CD4-positive, alpha-beta T cell treated with Interleukin-4 for 1 hour (primary cell): ENCODE measurements at regions not wholly inside any gene's neighbourhood (a gene's known extent, or its start where the extent isn't known, plus 50 kb on each side); places are given as distances from the start of the nearest gene placed in this dataset.
A peak's percentile ranks its signal among the peaks of the same experiment; 100 is the strongest.

Source experiments
- DNase-seq, 2 donors: peaks; one replicate each; pipeline ENCODE4 v3.0.0-alpha.2; 2020 to 2022

GRCh38 chr21:41086569-41086968, 81.4 kb upstream of the BACE2 start:
- DNase-seq = no peak

DNA sequence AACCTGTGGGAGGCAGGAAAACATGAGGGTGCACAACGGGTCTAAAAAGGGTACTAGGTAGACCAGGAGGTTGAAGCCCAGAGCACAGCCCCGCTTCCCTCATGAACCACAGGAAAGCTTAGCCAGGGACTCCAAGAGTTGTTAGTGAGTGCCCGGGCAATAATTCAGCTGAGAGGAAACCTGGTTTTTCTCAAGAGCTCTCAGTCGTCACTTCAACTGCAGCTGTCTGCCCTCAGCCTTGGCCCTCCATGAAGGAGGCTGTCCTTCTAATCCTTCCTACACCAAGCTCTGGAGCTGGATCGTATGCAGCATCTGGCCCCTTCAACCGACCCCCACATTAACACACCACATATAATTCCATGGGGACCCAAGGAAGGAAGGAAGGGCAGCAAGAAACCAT, 77.0 kb upstream of the BACE2 start:
- DNase-seq = no peak

DNA sequence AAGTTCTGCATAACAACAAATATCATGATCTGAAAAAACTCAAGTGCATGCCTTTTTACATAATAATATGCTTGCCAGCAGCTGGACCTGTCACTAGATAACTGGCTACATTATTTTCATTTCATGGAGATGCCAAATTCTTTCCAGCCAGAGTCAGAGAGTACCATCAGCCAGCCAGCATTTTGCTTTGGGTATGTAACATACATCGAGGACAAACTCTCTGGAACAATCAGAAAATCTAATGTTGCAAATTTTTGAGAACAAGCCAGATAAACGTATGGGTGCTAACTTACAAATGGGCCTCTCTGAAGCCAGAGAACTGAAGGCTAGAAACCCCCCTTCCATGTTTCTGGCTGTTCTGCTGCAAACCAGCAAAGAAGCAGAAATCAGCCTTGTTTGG, 76.3 kb upstream of the BACE2 start:
- DNase-seq = no peak

DNA sequence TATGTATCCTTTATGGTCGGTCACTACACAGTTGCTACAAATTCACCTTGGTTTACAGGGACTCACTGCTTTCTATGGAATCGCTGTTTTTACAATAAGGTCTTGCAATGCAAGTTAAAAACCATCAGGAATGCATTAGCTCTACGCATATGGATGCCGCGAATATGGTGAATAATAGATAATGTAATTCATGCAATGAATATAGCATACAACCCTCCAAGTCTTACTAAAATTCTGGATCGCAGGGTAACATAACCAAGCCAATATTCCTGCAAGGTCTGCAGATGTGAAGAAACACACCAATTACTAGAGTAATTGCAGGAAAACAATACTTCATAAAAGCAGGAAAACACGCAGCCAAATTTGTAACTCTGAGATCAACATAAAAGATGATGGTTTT, 75.6 kb upstream of the BACE2 start:
- no peak for DNase-seq

- no peak for DNase-seq
These were observed 72.0 kb upstream of the BACE2 start for GRCh38 chr21:41095983-41096382.

DNA sequence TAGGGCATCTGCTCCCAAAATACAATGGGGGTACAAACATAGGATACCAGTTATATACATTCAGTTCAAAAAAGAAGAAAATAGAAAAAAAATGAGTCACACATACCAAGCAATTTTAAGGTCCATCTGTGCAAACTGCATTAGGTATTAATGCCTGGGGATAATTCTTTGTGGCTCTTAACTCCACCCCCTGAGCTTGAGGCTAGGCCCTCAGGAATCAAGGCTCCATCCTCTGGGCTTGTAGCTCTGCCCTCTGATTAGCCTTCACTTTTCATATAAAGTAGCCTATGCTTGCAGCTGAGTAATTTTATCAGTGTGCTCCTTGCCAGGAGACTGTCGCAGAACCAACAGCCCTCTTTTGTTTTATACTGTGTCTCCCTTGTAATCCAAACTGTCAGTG, 69.9 kb upstream of the BACE2 start:
- DNase-seq = no peak

- no peak for DNase-seq
These were observed 69.4 kb upstream of the BACE2 start for GRCh38 chr21:41098481-41099042.

- DNase-seq = no peak
These were observed 67.0 kb upstream of the BACE2 start for GRCh38 chr21:41100826-41101550.

GRCh38 chr21:41102281-41102680, 65.7 kb upstream of the BACE2 start:
- no peak for DNase-seq

- no peak for DNase-seq
These were observed 60.4 kb upstream of the BACE2 start for GRCh38 chr21:41107602-41108001.

DNA sequence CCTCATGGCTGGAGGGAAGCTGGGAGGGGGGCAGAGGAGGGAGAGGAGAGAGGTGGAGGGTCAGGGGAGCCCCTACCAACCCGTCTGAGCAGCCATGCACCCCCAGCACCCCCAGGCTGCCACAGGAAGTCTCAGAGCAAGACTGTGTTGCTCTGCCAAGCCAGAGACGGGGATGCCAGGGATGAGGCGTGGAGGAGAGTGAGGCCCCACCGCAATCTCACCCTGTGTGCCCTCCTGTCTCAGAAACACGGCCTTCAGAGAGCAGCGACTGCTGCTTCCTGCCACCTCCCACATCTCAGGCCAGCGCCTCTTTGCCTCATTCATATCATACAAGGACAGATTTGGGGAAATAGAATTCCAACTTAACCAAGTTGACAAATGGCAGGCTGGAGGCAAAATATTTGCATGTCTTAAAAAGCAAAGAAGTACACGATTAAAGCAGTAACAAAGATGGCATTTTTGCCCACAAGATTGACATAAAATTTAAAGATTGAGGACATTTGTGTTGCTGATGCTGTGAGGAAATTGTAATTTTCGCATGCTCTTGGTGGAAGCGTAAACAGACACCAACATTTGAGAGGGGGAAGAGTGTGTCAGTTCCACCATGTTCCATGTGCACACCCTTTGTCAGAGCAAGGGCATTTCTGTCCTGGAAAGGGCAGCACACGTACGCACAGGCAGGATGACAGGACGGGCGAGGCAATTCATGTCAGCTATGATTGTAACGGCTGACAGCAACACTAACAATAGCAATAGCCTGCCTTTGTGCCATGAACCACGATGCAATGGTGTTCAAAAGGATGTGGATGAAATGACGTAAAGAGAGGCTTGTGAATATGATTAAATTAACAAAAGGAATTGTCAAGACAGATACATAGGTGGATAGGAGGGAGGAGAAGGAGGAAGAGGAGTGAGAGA, 59.0 kb upstream of the BACE2 start:
- DNase-seq = no peak

GRCh38 chr21:41110161-41110560, 57.8 kb upstream of the BACE2 start:
- DNase-seq = no peak

GRCh38 chr21:41110664-41111063, 57.3 kb upstream of the BACE2 start:
- no peak for DNase-seq

DNA sequence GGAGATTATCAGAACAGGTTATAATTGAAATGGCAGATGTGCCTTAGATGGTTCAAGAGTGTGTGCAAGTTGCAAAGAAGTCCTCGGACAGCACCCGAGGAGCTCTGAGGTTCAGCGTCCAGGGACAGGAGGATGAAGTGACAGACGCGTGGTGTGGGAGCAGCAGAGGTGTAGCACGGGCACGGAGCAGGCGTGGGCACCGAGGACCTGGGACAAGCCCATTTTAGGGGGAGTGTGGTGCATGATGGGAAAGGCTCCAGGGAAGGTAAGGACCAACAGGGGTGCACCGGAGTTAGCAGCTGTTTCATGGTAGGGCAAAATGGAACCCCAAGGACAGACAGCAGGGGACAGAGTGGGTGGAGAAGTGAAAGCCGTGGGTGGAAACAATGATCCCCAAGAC, 56.3 kb upstream of the BACE2 start:
- DNase-seq = no peak

DNA sequence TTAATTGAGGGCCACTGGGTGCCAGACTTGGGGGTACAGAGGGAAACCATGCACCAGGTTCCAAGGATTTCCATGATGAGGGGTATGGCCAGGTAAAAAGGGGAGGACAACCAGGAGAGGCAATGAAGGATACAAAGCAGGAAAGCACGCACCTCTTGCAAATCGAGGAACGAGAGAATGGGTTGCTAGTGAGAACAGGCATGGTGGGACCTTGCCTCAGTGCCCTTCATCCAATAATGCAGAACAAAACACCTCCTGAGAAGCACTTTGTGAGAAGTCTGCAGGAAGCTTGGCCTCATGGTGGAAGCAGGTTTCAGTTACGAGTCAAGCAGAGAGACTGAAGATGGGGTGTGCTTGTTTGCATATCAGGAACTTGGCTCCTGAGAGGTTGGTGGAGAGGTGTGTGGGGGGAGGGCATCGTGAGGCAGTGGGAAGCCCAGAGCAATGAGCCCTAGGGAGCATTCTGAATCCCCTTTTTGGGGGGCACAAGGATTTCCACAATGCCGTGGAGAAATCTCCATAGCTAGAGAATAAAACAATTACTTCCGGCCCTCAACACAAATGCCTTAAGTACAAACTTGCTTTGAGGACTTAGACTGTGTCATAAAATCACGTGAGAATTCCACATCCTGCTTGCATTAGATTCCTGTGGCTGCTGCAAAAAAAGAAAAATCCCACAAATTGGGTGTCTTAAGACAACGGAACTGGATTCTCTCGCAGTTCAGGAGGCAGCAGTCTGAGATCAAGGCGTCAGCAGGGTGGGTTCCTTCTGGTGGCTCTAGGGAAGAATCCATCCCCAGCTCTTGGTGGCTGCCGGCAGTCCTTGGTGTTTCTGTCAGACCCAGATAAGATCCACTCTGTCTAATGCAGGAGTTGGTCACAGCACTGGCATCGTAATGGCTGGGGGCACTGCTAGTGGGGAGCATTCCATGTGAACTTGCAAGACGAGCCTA, 54.9 kb upstream of the BACE2 start:
- peak in 1 of 2 donors; percentile 8 for DNase-seq

DNA sequence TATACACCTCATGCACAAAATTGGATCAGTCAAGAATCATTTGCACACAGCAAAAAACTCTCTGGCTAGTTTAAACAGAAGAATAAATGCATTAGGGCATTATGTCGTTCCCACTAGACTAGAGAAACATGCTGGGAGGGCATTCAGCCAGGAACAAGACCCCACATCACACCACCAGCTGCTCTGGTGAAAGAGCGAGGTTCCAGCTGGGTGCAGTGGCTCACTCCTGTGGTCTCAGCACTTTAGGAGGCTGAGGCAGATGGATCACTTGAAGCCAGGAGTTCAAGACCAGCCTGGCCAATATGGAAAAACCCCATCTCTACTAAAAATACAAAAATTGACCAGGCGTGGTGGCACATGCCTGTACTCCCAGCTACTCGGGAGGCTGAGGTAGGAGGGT, 52.1 kb upstream of the BACE2 start:
- DNase-seq = no peak
